ENCODE measurements at regions not wholly inside any gene's neighbourhood (a gene's known extent, or its start where the extent isn't known, plus 50 kb on each side); places are given as distances from the start of the nearest gene placed in this dataset.
"Not testable (repeated sequence)": the region's sequence is repeated elsewhere in the genome, so short reads cannot be mapped to it uniquely, and the experiment has no call there.

GRCh38 chr3:104323226-104323625 is 1043.5 kb upstream of the ALCAM start:
- no peak for DNase-seq (ENCODE audit: low read depth in 1 of 2, low spot score in 1 of 2)

- no peak for DNase-seq (ENCODE audit: low read depth in 1 of 2, low spot score in 1 of 2)
Measured at GRCh38 chr3:104347291-104347690, 1019.4 kb upstream of the ALCAM start.

- DNase-seq (ENCODE audit: low read depth in 1 of 2, low spot score in 1 of 2): no peak
Measured at GRCh38 chr3:104349836-104350235, 1016.9 kb upstream of the ALCAM start.

GRCh38 chr3:104353951-104354350 is 1012.8 kb upstream of the ALCAM start:
- no peak for DNase-seq (ENCODE audit: low read depth in 1 of 2, low spot score in 1 of 2)

- no peak for DNase-seq (ENCODE audit: low read depth in 1 of 2, low spot score in 1 of 2)
Measured at GRCh38 chr3:104359546-104359945, 1007.2 kb upstream of the ALCAM start.

- no peak for DNase-seq (ENCODE audit: low read depth in 1 of 2, low spot score in 1 of 2)
Measured at GRCh38 chr3:104360038-104360437, 1006.7 kb upstream of the ALCAM start.

GRCh38 chr3:104361748-104362147 is 1005.0 kb upstream of the ALCAM start:
- DNase-seq (ENCODE audit: low read depth in 1 of 2, low spot score in 1 of 2): not testable (repeated sequence)

GRCh38 chr3:104362319-104362718 is 1004.4 kb upstream of the ALCAM start:
- DNase-seq (ENCODE audit: low read depth in 1 of 2, low spot score in 1 of 2): no peak

- DNase-seq (ENCODE audit: low read depth in 1 of 2, low spot score in 1 of 2): no peak
Measured at GRCh38 chr3:104367000-104367399, 999.7 kb upstream of the ALCAM start.

GRCh38 chr3:104368760-104369159 is 997.9 kb upstream of the ALCAM start:
- DNase-seq (ENCODE audit: low read depth in 1 of 2, low spot score in 1 of 2): no peak

- DNase-seq (ENCODE audit: low read depth in 1 of 2, low spot score in 1 of 2): no peak
Measured at GRCh38 chr3:104385421-104385820, 981.3 kb upstream of the ALCAM start.

GRCh38 chr3:104388619-104389018 is 978.1 kb upstream of the ALCAM start:
- no peak for DNase-seq (ENCODE audit: low read depth in 1 of 2, low spot score in 1 of 2)

GRCh38 chr3:104392327-104392726 is 974.4 kb upstream of the ALCAM start:
- no peak for DNase-seq (ENCODE audit: low read depth in 1 of 2, low spot score in 1 of 2)

- no peak for DNase-seq (ENCODE audit: low read depth in 1 of 2, low spot score in 1 of 2)
Measured at GRCh38 chr3:104396974-104397669, 969.6 kb upstream of the ALCAM start.

- no peak for DNase-seq (ENCODE audit: low read depth in 1 of 2, low spot score in 1 of 2)
Measured at GRCh38 chr3:104397713-104398112, 969.0 kb upstream of the ALCAM start.

GRCh38 chr3:104402902-104403301 is 963.8 kb upstream of the ALCAM start:
- no peak for DNase-seq (ENCODE audit: low read depth in 1 of 2, low spot score in 1 of 2)

- no peak for DNase-seq (ENCODE audit: low read depth in 1 of 2, low spot score in 1 of 2)
Measured at GRCh38 chr3:104411757-104412156, 955.0 kb upstream of the ALCAM start.

GRCh38 chr3:104412608-104413580 is 953.8 kb upstream of the ALCAM start:
- no peak for DNase-seq (ENCODE audit: low read depth in 1 of 2, low spot score in 1 of 2)

GRCh38 chr3:104428337-104428925 is 938.3 kb upstream of the ALCAM start:
- no peak for DNase-seq (ENCODE audit: low read depth in 1 of 2, low spot score in 1 of 2)

- DNase-seq (ENCODE audit: low read depth in 1 of 2, low spot score in 1 of 2): no peak
Measured at GRCh38 chr3:104429727-104430126, 937.0 kb upstream of the ALCAM start.

- DNase-seq (ENCODE audit: low read depth in 1 of 2, low spot score in 1 of 2): no peak
Measured at GRCh38 chr3:104436506-104436905, 930.2 kb upstream of the ALCAM start.

Measured in stimulated activated CD4-positive, alpha-beta T cell treated with anti-CD3 and anti-CD28 coated beads, Interleukin-15, amount 100 ng/mL, for 1 hour (primary cell).